Muscle of back (tissue), 3 donors: ENCODE measurements at regions not wholly inside any gene's neighbourhood (a gene's known extent, or its start where the extent isn't known, plus 50 kb on each side); places are given as distances from the start of the nearest gene placed in this dataset.
A peak's percentile ranks its signal among the peaks of the same experiment; 100 is the strongest.
"Not testable (repeated sequence)": the region's sequence is repeated elsewhere in the genome, so short reads cannot be mapped to it uniquely, and the experiment has no call there.

Experiments used
- DNase-seq, 3 donors: peaks; one replicate each; pipeline versions ENCODE4 v3.0.0 to v3.0.0-alpha.2; 2013

- no peak for DNase-seq
Observed at GRCh38 chr3:147471741-147472140, 62.6 kb downstream of the ZIC1 start.

- no peak for DNase-seq
Observed at GRCh38 chr3:147472846-147473245, 63.7 kb downstream of the ZIC1 start.

- DNase-seq, result no peak
Observed at GRCh38 chr3:147483145-147483544, 74.0 kb downstream of the ZIC1 start.

GRCh38 chr3:147483578-147483977 lies 74.4 kb downstream of the ZIC1 start:
- DNase-seq, result no peak

GRCh38 chr3:147493065-147493464 lies 83.9 kb downstream of the ZIC1 start:
- no peak for DNase-seq

GRCh38 chr3:147493666-147494065 lies 84.5 kb downstream of the ZIC1 start:
- no peak for DNase-seq

- DNase-seq, result peak; percentile 28 to 45 (median 32)
Observed at GRCh38 chr3:147497286-147497685, 88.1 kb downstream of the ZIC1 start.

- DNase-seq, result no peak
Observed at GRCh38 chr3:147507638-147508286, 98.6 kb downstream of the ZIC1 start.

GRCh38 chr3:147509448-147509847 lies 100.3 kb downstream of the ZIC1 start:
- peak in 2 of 3 donors; percentile 38 to 64 for DNase-seq

GRCh38 chr3:147513785-147514184 lies 104.6 kb downstream of the ZIC1 start:
- DNase-seq, result no peak

- DNase-seq, result peak in 1 of 3 donors; percentile 13
Observed at GRCh38 chr3:147514366-147515160, 105.4 kb downstream of the ZIC1 start.

- DNase-seq, result no peak
Observed at GRCh38 chr3:147518465-147518864, 109.3 kb downstream of the ZIC1 start.

- no peak for DNase-seq
Observed at GRCh38 chr3:147521646-147522045, 112.5 kb downstream of the ZIC1 start.

- not testable (repeated sequence) for DNase-seq
Observed at GRCh38 chr3:147522780-147523179, 113.6 kb downstream of the ZIC1 start.

- DNase-seq, result no peak
Observed at GRCh38 chr3:147529551-147529950, 120.4 kb downstream of the ZIC1 start.

GRCh38 chr3:147538034-147538433 lies 128.9 kb downstream of the ZIC1 start:
- DNase-seq, result no peak

- DNase-seq, result no peak
Observed at GRCh38 chr3:147540921-147541320, 131.8 kb downstream of the ZIC1 start.

GRCh38 chr3:147544290-147544689 lies 135.1 kb downstream of the ZIC1 start:
- no peak for DNase-seq

- no peak for DNase-seq
Observed at GRCh38 chr3:147551491-147551890, 142.3 kb downstream of the ZIC1 start.

- DNase-seq, result peak in 1 of 3 donors; percentile 4
Observed at GRCh38 chr3:147554332-147554731, 145.2 kb downstream of the ZIC1 start.

- DNase-seq, result no peak
Observed at GRCh38 chr3:147572970-147573340, 163.8 kb downstream of the ZIC1 start.

GRCh38 chr3:147574621-147575020 lies 165.5 kb downstream of the ZIC1 start:
- DNase-seq, result peak in 2 of 3 donors; percentile 13 to 40

GRCh38 chr3:147575391-147575790 lies 166.2 kb downstream of the ZIC1 start:
- peak in 1 of 3 donors; percentile 25 for DNase-seq
